ENCODE measurements at regions not wholly inside any gene's neighbourhood (a gene's known extent, or its start where the extent isn't known, plus 50 kb on each side); places are given as distances from the start of the nearest gene placed in this dataset.

DNA sequence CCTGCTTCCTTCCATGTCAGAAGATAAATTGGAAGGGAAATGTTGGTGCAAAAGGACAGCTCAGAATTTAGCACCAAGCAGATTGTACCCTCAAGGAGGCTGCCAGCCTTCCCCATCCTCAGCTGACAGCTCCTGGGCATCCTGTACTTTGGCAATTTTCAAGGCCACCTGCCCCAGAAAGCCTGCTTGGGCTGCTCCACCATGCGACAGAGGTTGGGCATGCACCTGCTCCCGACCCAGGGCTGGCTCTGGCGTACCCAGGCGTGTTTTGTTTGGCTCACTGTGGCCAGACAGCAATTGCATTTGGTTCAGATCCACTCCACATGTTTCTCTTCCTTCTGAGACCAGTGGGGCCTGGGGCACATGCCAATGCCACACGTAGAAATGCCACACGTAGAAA, 547.8 kb downstream of the NPHP4 start:
- no peak for DNase-seq

DNA sequence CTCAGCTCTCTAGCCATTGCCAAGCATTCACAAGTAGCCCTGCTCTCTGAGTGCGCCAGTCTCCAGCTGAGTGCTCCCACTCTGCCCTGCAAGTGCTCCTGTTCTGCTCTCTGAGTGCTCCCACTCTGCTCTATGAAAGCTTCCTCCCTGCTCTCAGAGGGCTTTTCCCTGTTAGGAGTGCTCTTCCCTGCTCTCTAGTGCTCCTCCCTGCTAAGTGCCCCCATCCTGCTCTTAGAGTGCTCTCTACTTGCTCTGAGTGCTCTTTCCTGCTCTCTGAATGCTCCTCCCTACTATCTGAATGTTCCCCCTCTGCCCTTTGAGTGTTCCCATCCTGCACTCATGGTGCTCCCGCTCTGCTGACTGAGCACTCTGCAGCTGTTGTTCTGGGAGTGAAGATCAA, 555.4 kb downstream of the NPHP4 start:
- no peak for DNase-seq

DNA sequence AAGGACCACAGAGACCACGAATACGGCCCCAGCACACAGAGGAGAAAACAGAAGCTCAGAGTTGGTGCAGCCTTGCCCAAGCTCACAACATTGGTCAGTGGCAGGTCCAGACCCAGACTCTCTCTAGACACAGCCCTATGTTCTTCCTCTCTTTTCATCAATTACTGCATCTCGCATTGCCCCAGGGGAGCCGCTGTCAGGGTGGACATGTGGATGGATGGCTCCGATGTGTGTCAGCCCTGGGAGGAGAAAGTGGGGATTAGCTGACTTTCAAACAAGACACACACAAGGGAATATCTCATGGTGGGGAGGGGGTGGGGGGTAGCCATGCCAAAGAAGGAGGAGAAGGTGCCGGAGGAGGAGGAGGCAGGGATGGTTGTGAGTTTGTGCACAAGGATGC, 556.8 kb downstream of the NPHP4 start:
- DNase-seq = no peak

DNA sequence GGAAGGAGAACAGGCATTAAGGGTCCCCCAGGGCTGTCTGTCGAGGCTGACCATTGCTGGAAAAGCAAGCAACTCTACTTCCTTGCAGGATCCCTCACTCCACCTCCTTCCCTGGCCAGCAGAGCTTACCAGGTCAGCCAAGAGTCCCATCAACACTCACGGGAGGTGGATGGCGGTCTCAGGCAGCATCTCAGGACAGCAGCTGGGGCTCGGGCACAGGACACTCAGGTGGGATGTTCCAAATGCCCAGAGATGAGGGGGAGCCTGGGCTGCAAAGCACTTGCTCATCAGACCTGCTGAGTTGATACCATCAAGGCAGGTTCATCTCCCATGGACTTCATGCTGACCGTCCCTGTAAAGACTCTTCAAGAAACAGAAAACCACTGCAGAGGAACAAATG, 559.8 kb downstream of the NPHP4 start:
- no peak for DNase-seq

DNA sequence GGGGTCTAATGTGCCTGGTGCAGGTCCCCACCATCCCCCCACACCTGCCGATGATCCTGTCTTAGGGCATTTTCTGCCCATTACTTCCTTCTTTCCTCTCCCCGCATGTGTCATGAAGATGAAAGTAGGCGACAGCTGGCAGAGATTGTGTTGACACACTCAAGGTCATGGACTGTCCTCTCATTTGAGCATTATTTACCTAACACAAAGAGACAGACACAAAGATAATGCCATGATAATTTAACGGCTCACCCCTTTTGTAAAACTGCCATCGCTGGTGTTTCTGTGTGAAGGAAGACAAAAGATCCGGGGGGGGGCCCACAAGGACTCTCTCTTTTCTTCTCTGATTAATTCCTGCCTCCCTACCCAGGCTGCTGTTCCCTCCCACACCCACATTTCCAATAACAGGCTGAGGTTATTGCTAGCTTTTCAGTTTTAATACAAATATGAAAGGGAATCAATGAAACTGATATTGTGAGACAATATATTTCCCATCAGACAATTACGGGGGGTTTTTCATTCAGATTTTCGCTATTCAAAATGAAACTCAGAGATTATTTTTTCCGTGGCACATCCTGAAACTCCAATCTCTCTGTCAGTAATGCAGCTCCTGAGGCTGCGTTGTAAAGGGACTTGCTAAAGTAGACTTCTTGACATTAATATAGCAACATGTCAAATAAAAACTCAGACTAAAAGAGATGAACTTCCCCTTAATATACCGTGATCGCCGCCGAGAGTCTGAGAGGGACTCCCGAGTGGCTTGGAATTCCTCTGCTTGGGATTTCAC, 561.1 kb downstream of the NPHP4 start:
- DNase-seq = no peak

DNA sequence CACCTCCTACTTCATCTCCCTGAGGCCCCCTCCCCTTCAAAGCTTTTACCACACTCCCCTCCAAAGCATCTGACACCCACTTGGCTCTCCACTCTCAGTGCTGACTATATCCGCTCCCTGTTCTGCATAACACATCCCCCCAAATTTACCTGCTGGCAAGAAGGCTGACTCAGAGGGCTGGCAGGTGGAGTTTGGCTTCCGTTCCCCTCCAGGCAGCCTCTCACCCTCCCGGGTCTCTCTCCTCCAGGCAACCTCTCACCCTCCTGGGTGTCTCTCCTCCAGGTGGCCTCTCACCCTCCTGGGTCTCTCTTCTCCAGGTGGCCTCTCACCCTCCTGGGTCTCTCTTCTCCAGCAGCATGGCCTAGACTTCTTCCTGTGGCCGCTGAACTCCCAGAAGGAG, 562.1 kb downstream of the NPHP4 start:
- no peak for DNase-seq

DNA sequence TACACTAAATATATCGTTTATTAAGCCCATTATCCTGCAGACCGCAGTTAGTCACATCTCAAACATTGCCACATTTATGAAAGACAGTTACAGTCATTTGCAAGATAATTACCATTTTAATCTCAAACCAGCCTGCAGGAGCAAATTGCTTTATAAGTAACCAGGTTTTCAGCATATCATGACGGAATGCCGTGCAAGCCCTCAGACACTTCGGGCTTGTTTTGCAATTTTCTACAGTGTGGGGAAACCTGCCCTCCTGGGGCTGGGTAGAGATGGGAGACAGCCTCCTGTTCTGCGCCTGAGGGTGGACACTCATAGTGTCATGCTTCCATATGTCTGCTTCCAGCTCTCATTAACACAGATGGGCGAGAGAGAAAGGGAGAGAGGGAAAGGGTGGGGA, 563.9 kb downstream of the NPHP4 start:
- DNase-seq = no peak

DNA sequence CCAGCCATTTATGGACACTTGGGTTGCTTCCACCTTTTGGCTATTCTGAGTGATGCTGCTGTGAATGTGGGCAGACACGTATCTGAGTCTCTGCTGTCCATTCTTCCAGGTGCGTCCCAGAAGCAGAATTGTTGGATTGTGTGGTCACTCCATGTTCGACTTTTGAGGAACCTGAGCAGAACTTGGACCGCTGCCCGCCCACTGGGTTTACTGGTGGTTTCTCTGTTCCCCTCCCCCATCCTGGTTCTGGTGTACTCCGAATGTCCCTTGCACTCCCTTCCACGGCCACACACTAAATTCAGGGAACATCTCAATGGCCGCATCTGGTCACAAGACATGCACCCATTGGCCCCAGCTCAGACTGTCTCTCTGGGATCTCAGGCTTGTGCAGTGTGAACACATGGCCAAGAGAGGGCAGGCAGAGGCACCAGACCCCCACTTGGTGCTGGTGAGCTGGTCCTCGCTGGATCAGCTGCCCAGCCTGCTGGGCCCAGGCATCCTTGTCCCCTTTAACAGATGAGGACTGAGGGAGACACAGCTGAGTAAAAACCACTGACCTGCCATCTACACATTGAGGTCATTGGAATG, 565.1 kb downstream of the NPHP4 start:
- no peak for DNase-seq

DNA sequence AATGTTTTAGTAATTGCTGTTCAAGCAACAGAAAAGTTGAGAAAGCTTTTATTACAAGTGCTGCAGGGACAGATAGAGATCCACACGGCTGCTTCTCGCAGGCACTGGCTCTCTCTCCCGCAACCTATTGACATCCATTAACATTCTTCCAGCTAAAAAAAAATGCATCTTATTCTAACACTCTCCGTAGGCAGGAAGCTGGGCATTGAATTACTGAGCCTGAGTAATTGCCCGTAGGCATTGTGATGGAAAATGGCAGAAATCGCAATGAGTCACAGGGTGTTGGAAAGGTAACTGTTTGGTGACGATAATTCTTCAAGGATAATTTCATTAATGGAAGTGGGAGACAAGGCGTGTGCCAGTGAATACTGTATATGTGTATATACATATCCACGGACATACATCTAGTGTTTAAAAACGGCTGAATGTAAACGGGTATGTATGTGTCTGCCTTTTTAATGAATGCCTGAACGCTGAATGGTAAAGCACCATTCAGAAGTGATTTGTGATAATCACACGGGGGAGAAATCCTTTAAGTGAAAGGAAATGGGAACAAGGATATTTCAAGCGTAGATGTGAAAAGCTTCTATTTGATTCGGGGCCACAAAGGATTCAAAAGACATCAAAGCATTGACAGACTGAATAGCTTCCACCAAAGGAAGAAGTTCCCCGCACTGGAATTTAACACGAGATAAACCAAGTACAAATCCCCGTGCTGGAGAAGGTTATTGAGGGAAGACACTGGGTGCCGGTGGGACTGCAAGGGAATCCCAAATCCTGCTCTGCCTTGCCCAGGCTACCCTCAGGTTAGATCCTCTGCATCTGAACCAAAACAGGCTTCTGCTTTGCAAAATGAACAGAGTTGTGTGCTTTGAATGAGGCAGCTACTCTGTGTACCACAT, 567.2 kb downstream of the NPHP4 start:
- no peak for DNase-seq

DNA sequence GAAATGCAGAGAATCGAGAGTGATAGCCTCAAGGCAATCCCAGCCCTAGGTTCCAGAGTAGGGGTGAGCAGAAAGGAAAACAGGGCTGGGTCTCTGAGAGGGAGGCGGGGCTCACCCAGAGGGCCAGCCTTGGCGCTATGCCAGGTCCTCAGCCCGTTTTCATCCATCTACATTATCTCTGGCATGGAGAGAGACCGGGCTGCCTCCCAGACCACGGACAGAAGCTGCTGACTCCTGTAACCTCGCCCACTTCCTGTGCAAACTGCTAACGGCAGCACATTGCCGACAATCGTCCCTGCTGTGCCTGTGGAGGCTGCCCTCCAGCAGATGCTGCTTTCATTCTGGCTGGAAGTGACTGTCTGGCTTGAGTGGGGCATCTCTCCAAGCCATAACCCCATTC, 569.1 kb downstream of the NPHP4 start:
- no peak for DNase-seq

DNA sequence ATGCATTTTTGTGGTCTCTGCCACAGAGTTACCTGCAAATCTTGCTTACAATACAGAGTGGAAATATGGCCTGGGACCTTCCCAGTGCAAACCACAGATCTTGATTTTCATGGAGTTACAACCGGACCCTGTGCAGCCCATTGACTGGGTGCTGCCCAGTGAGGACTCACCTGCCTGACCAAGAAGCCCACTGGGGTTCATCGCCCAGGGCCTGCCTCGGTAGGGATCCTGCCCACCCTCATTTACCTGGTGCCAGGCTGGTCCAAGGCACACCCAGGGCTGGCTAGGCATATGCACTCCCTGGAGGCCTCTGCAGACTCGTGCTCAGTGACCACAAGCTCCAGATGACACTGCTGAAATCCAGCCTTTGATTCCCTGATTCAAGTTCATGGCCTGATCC, 572.7 kb downstream of the NPHP4 start:
- no peak for DNase-seq

DNA sequence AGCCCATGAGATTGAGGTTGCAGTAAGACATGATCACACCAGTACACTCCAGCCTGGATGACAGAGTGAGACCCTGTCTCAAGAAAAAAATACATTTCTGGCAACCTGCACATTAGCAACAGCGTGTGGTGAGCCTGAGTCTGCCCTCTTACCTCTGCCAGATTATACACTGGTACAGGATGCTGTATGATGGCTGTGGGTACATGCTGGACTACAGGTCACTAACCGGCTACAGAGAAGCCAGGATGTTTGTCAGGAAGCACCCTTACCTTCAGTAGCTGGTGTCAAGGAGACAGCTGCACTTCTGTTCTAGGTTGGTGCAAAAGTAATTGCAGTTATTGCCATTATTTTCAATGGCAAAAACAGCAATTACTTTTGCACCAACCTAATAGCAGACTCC, 575.7 kb downstream of the NPHP4 start:
- no peak for DNase-seq

DNA sequence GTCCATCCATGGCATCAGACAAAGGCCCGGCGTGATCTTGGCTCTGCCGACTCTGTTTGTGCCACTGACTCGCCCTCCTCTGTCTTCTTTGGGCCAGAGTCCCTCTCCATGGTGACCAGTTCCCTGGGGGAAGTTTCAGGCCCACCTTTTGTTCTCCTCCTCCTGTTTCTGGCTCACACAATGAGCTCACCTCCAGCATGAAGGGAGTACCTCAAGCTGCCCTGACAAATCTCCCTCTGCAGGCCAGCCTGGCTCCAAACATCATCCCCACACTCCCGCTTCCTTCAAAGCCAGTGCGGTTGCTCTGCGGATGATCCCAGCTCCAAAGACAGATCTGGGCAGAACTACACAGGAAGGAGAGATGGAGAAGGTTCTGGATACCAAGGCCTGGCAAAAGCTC, 576.6 kb downstream of the NPHP4 start:
- no peak for DNase-seq

DNA sequence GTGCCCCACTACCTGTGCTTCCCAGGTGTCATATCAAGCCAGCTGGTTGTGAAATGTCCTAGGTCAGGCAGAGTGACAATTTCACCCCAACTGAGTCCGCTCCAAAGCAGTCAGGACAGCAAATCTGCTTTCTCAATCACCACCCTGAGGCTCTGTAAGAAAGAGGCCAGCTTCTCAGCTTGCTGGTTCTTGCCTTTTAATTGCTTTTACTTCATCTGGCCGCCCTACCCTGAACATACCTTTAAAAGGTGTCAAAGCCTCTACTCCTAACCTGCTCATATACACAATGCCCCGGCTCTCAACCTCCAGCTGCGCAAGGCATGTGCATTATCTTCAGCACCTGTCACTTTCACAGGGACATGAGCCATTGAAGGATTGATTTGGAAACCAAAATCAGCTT, 581.6 kb downstream of the NPHP4 start:
- no peak for DNase-seq

DNA sequence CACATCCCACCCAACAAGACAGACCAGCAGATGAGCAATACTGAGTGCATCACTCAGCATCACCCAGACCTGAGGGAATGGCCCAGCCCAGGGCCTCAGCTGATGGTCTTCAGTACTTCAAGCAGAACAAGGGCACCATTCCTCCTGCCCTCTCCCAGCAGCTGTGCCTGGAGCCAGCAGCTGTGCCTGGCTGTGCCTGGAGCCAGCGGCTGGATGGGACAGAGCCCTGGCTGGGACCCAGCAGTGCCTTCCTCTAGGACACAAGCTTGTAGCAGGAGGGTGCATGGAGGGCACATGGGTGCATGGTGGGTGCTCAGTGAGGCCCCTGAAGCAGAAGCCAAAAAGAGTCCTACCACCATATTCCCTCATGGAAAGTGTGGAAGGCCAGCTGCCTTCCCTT, 583.8 kb downstream of the NPHP4 start:
- no peak for DNase-seq

DNA sequence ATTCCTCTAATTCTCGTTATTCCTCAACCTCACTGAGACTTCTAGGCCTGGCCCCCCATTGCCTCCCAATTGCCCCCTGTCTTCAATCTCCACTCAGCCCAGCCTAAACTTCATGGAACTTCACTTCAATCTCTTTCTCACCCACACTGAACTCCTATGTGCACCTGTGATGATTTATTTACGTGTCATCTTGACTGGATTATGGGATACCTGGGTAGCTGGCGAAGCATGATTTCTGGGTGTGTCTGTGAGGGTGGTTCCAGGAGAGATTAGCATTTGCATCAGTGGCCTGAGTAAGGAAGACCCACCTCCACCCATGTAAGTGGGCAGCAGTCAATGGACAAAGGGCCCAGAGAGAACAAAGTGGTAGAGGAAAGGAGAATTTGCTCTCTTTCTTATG, 587.0 kb downstream of the NPHP4 start:
- DNase-seq = no peak

DNA sequence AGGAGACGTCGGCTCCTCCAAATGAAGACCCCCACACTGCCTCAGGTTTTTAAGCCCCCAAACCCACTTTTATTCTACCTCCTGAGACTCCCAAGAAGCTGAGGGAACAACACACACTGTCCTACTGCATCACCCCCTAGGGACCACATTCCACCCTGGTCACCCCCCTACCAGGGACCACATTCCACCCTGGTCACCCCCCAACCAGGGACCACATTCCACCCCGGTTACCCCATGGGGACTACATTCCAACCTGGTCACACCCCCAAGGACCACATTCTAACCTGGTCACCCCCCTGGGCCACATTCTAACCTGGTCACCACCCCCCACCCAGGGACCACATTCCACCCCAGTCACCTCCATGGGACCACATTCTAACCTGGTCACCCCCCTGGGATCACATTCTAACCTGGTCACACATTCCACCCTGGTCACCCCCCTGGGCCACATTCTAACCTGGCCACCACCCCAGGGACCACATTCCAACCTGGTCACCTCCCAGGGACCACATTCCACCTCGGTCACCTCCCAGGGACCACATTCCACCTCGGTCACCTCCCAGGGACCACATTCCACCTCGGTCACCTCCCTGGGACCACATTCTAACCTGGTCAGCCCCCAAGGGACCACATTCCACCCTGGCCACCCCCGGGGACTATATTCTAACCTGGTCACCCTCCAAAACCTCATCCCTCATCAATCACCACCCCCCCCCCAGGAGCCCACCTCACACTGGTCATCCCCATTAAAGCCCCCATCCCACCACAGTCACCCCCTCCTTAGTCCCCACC, 587.6 kb downstream of the NPHP4 start:
- no peak for DNase-seq

DNA sequence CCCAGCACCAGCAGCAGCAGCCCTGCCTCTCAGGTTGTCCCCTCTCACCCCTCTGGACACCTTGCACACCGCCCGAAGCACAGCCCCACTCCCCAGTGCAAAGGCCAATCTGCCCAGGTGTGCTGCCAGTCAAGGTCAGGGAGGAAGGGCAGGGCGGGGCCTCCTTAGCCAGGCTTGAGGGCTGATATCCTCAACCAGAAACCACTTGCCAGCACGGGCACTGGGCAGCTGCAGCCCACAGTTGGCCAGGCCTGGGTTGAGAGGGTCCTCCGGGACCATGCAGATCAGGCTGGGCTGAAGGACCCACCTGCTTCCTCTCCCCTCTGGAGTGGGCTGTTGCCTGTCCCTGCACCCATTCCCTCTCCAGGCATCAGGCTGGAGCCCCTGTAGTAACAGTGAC, 588.3 kb downstream of the NPHP4 start:
- DNase-seq = no peak

DNA sequence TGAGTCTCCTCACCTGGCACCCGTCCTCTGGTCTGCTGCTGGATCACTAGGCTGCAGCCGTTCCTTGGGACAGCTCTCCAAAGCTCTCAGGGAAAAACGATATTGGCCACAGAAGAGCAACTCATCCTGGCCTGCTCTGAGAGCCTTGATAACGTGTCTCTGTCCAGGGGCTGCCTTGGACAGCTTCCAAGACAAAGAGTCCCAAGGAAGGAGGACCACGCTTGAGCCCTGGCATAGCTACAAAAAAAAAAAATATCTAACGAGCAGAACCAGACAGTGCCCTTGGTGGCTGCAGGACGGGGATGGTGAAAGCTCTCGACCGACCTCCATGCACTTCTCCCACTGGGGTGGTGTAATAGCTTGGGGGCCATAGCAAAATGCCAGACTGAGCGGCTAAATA, 589.6 kb downstream of the NPHP4 start:
- DNase-seq = no peak

DNA sequence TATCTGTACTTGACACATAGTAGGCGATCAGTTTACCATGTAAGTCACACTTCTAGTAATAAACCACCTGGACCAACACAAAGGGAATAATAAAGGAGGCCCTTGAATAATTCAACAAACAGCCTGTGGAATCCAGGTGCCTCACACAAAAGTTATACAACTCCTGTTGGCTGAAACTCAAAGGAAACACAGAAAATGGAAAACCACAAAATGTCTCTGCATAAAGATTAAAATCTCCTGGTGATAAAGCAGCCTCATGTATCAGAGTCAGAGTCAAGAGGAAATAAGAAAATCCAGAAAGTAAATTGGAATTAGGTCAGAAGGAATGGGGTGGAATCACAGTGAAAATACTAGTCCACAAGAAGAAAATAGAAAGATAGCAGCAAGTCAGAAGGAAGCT, 592.5 kb downstream of the NPHP4 start:
- no peak for DNase-seq

DNA sequence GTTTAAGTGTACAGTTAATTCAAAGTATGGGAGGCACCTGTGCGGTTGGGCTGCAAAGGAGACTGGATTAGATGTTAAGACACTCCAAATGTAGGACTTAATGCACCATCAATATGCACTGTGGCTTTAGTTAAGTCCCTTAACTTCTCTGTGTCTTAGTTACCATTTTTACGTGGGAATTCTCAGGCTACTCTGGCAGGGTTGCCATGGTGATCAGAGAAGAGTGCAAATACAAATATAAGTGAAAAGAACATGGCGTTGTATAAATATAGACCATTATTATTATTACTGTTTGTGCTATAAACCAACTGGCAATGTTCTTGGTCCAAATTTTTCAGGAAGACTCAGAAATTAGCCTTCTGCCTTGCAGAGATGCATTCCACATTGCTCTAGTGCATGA, 595.6 kb downstream of the NPHP4 start:
- no peak for DNase-seq

DNA sequence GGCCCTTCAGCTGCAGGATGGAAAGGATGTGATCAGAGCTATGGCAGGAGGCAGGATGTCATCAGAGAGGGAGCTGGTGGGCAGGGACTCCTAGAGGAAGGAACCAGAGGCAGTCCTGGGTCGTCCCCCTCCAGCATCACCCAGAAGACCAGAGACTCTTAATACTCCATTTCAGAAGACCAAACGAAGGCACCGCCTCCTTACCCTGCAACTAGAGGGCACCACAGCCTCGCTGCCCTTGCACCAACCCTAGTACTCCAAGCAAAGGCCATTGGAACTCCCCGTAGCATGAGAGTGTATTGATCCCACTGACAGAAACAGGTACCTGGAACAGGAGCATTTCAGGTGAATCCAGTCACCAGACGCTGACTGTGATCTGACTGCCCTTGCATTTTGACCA, 598.1 kb downstream of the NPHP4 start:
- no peak for DNase-seq

DNA sequence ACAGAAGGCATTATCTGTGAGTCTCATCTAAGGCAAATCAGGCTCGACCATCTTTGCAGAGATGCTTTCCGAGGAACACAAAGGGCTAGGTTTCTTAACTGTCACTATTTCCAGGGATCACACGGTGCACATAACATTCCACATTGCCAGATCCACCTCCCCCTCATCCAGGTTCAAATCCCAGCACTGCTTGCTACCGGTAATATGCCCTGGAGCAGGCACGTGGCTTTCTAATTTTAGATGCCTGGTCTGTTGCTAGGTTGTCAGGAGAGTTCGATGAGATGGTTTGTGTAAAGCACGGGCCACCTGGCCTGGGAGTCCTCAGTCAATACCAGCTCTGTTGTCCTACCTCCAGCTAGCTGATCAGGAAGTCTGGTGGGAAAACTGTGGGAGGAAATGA, 598.6 kb downstream of the NPHP4 start:
- no peak for DNase-seq
